ENCODE measurements at regions not wholly inside any gene's neighbourhood (a gene's known extent, or its start where the extent isn't known, plus 50 kb on each side); places are given as distances from the start of the nearest gene placed in this dataset.

DNA sequence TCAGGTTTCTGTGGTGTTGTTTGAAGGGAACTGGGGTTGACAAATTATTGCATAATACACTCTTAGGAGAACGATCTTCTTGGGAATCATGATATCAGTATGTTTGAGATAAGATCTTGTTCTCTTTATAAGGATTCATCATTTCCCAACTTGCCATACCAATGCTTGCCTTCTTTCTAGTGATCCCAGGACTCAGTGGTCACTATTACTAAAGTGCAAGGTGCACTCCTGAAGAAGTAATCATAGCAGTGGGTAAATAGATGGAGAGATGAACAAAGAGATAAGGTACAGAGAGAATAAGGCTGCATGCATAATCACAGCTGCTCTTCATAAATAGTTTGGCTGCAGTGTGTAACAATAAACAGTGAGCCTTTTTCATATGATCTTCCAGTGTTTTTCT lies 404.0 kb downstream of the DOK5 start:
- Histone ChIP-seq H3K23ac (ENCODE audit: low read length in 2 of 2) (no peak overlapping the region), H3K14ac (ENCODE audit: low read length in 2 of 2) (no peak overlapping the region), H3K4me1 (ENCODE audit: control insufficient read depth, insufficient read depth, low read depth, low read length) (no peaks in the 10 kb centered on the region), H3K27ac (ENCODE audit: low read length, poor library complexity, severe bottlenecking) (no peak overlapping the region), H2AK5ac (ENCODE audit: low read length, severe bottlenecking) (no peak overlapping the region), H2AFZ (ENCODE audit: low read depth, low read length) (no peak overlapping the region), H3K36me3 (ENCODE audit: control insufficient read depth in 1 of 2, insufficient read depth in 2 of 2, low read depth in 1 of 2, low read length in 2 of 2) (no peaks in the 10 kb centered on the region), H3K9me3 (ENCODE audit: control insufficient read depth, low read length) (peaks cover 3% of the 10 kb centered on the region), H2BK5ac (ENCODE audit: low read depth, low read length, poor library complexity, severe bottlenecking) (no peak overlapping the region), H2BK12ac (ENCODE audit: low read length in 2 of 2) (no peak overlapping the region), H4K91ac (ENCODE audit: low read length) (no peak overlapping the region), H3K9ac (ENCODE audit: low read length) (no peak overlapping the region), H3K79me1 (replicated peaks; ENCODE audit: low read length, poor library complexity, severe bottlenecking) (no peaks in the 10 kb centered on the region), H4K8ac (ENCODE audit: low read length) (no peak overlapping the region), H3K18ac (ENCODE audit: low read depth in 1 of 2, low read length in 2 of 2) (no peak overlapping the region), H3K4me2 (ENCODE audit: low read length, poor library complexity, severe bottlenecking) (no peak overlapping the region), H2BK120ac (ENCODE audit: low read depth, low read length) (no peak overlapping the region), H2BK15ac (ENCODE audit: low read depth, poor library complexity, severe bottlenecking) (no peak overlapping the region), H3K4me3 (ENCODE audit: insufficient read depth in 1 of 2, low read depth in 1 of 2, low read length in 2 of 2) (no peak overlapping the region), H3K27me3 (ENCODE audit: control insufficient read depth in 1 of 2, insufficient read depth in 1 of 2, low read length in 2 of 2) (no peaks in the 10 kb centered on the region), H3K4ac (ENCODE audit: low read depth in 1 of 2, low read length in 2 of 2) (no peak overlapping the region)
- WGBS = no CpG with 5 or more reads among the region's 1 CpG
- DNase-seq = no peak

DNA sequence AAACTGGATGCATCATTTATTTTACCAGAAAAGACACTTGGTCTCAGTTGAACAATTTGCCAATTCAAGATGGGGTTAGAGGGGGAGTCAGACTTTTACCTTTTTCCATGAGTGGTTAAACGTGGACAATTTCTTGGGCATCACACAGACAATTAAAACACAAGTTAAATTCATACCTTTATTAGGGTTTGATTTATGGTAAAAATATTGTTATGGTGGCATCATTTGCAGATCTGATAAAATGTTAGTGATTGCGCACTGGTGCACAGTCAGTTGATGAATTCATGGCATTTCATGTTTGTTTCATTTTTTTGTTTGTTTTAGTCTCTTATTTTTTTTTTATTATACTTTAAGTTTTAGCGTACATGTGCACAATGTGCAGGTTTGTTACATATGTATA lies 399.9 kb downstream of the DOK5 start:
- 60% methylated on average over 1 of the region's 3 CpGs for WGBS
- Histone ChIP-seq H3K9ac (ENCODE audit: low read length) (no peak overlapping the region), H3K79me1 (replicated peaks; ENCODE audit: low read length, poor library complexity, severe bottlenecking) (no peaks in the 10 kb centered on the region)

DNA sequence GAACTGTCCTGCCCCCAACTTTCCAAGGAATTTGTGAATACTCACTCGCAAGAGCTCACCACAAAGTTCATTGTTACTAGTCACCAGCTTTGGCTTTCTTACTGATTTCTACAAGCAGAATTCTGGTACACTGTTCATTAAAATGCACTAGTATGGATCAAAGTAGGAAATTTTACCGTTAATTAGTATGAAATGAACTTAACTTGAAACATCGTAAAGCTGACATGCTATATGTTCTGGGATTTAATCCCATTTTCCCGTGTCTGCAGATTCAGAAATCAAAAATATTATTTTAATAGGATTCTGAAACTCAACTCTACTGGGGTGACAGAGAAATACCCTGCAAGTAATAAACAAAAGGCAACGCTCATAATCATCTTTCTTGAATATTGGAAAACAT lies 399.3 kb downstream of the DOK5 start:
- Histone ChIP-seq H3K4me2 (ENCODE audit: low read length, poor library complexity, severe bottlenecking) (no peak overlapping the region), H3K14ac (ENCODE audit: low read length in 2 of 2) (no peak overlapping the region), H3K4ac (ENCODE audit: low read depth in 1 of 2, low read length in 2 of 2) (no peak overlapping the region), H3K4me1 (ENCODE audit: control insufficient read depth, insufficient read depth, low read depth, low read length) (no peaks in the 10 kb centered on the region), H3K4me3 (ENCODE audit: insufficient read depth in 1 of 2, low read depth in 1 of 2, low read length in 2 of 2) (no peak overlapping the region), H4K91ac (ENCODE audit: low read length) (no peak overlapping the region), H3K18ac (ENCODE audit: low read depth in 1 of 2, low read length in 2 of 2) (no peak overlapping the region), H2BK5ac (ENCODE audit: low read depth, low read length, poor library complexity, severe bottlenecking) (no peak overlapping the region), H4K8ac (ENCODE audit: low read length) (no peak overlapping the region), H2AFZ (ENCODE audit: low read depth, low read length) (no peak overlapping the region), H3K27ac (ENCODE audit: low read length, poor library complexity, severe bottlenecking) (no peak overlapping the region), H3K27me3 (ENCODE audit: control insufficient read depth in 1 of 2, insufficient read depth in 1 of 2, low read length in 2 of 2) (no peaks in the 10 kb centered on the region), H2AK5ac (ENCODE audit: low read length, severe bottlenecking) (no peak overlapping the region), H2BK15ac (ENCODE audit: low read depth, poor library complexity, severe bottlenecking) (no peak overlapping the region), H3K9ac (ENCODE audit: low read length) (no peak overlapping the region), H2BK12ac (ENCODE audit: low read length in 2 of 2) (no peak overlapping the region), H3K79me1 (replicated peaks; ENCODE audit: low read length, poor library complexity, severe bottlenecking) (no peaks in the 10 kb centered on the region), H3K23ac (ENCODE audit: low read length in 2 of 2) (no peak overlapping the region), H2BK120ac (ENCODE audit: low read depth, low read length) (no peak overlapping the region), H3K36me3 (ENCODE audit: control insufficient read depth in 1 of 2, insufficient read depth in 2 of 2, low read depth in 1 of 2, low read length in 2 of 2) (no peaks in the 10 kb centered on the region), H3K9me3 (ENCODE audit: control insufficient read depth, low read length) (peaks cover 3% of the 10 kb centered on the region)
- no peak for DNase-seq
- WGBS = no CpG with 5 or more reads among the region's 5 CpGs

More for the DNA sequence above, 399.9 kb downstream of the DOK5 start:
- Histone ChIP-seq H3K27me3 (ENCODE audit: control insufficient read depth in 1 of 2, insufficient read depth in 1 of 2, low read length in 2 of 2) (no peaks in the 10 kb centered on the region), H2BK12ac (ENCODE audit: low read length in 2 of 2) (no peak overlapping the region), H3K27ac (ENCODE audit: low read length, poor library complexity, severe bottlenecking) (no peak overlapping the region), H2BK15ac (ENCODE audit: low read depth, poor library complexity, severe bottlenecking) (no peak overlapping the region), H2AFZ (ENCODE audit: low read depth, low read length) (no peak overlapping the region), H3K23ac (ENCODE audit: low read length in 2 of 2) (no peak overlapping the region), H3K36me3 (ENCODE audit: control insufficient read depth in 1 of 2, insufficient read depth in 2 of 2, low read depth in 1 of 2, low read length in 2 of 2) (no peaks in the 10 kb centered on the region), H3K4ac (ENCODE audit: low read depth in 1 of 2, low read length in 2 of 2) (no peak overlapping the region), H2AK5ac (ENCODE audit: low read length, severe bottlenecking) (no peak overlapping the region), H3K14ac (ENCODE audit: low read length in 2 of 2) (no peak overlapping the region), H4K8ac (ENCODE audit: low read length) (no peak overlapping the region), H3K4me1 (ENCODE audit: control insufficient read depth, insufficient read depth, low read depth, low read length) (no peaks in the 10 kb centered on the region), H4K91ac (ENCODE audit: low read length) (no peak overlapping the region), H3K18ac (ENCODE audit: low read depth in 1 of 2, low read length in 2 of 2) (no peak overlapping the region), H2BK120ac (ENCODE audit: low read depth, low read length) (no peak overlapping the region), H3K4me3 (ENCODE audit: insufficient read depth in 1 of 2, low read depth in 1 of 2, low read length in 2 of 2) (no peak overlapping the region), H3K9me3 (ENCODE audit: control insufficient read depth, low read length) (peaks cover 3% of the 10 kb centered on the region), H3K4me2 (ENCODE audit: low read length, poor library complexity, severe bottlenecking) (no peak overlapping the region), H2BK5ac (ENCODE audit: low read depth, low read length, poor library complexity, severe bottlenecking) (no peak overlapping the region)
- no peak for DNase-seq

DNA sequence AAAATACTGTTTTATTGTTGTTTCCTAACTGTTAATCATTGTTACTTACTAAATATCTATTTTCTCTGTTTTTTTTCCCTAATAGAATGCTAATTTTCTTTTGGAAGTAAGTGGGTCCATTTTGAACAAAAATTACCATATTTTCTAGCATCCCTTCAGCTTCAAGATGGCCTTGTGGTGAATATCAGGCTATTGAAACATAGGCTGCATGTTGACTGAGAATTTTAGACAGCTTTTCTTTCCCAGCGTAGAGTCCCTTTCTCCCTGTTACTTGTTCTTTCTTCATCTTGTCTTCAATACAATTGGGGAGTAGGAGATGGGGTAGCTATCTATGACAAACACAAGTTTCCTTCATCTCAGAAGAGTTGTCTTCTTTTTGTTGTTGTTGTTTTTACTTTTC lies 397.0 kb downstream of the DOK5 start:
- no peak overlapping the region for H3K14ac ChIP-seq (ENCODE audit: low read length in 2 of 2)
- no peak overlapping the region for H2AK5ac ChIP-seq (ENCODE audit: low read length, severe bottlenecking)
- no peaks in the 10 kb centered on the region for H3K79me1 ChIP-seq (replicated peaks; ENCODE audit: low read length, poor library complexity, severe bottlenecking)
- H3K4me1 ChIP-seq (ENCODE audit: control insufficient read depth, insufficient read depth, low read depth, low read length) = no peaks in the 10 kb centered on the region
- no peak overlapping the region for H2AFZ ChIP-seq (ENCODE audit: low read depth, low read length)
- no peak overlapping the region for H3K4me3 ChIP-seq (ENCODE audit: insufficient read depth in 1 of 2, low read depth in 1 of 2, low read length in 2 of 2)
- H4K8ac ChIP-seq (ENCODE audit: low read length) = no peak overlapping the region
- DNase-seq = no peak
- H3K18ac ChIP-seq (ENCODE audit: low read depth in 1 of 2, low read length in 2 of 2) = no peak overlapping the region
- H3K27ac ChIP-seq (ENCODE audit: low read length, poor library complexity, severe bottlenecking) = no peak overlapping the region
- no peak overlapping the region for H3K4me2 ChIP-seq (ENCODE audit: low read length, poor library complexity, severe bottlenecking)
- no peak overlapping the region for H2BK5ac ChIP-seq (ENCODE audit: low read depth, low read length, poor library complexity, severe bottlenecking)
- no peaks in the 10 kb centered on the region for H3K9me3 ChIP-seq (ENCODE audit: control insufficient read depth, low read length)
- no peak overlapping the region for H2BK15ac ChIP-seq (ENCODE audit: low read depth, poor library complexity, severe bottlenecking)
- no CpG with 5 or more reads among the region's 1 CpG for WGBS
- H3K9ac ChIP-seq (ENCODE audit: low read length) = no peak overlapping the region
- H3K36me3 ChIP-seq (ENCODE audit: control insufficient read depth in 1 of 2, insufficient read depth in 2 of 2, low read depth in 1 of 2, low read length in 2 of 2) = no peaks in the 10 kb centered on the region
- H2BK12ac ChIP-seq (ENCODE audit: low read length in 2 of 2) = no peak overlapping the region
- no peak overlapping the region for H4K91ac ChIP-seq (ENCODE audit: low read length)
- no peak overlapping the region for H3K4ac ChIP-seq (ENCODE audit: low read depth in 1 of 2, low read length in 2 of 2)
- no peaks in the 10 kb centered on the region for H3K27me3 ChIP-seq (ENCODE audit: control insufficient read depth in 1 of 2, insufficient read depth in 1 of 2, low read length in 2 of 2)
- no peak overlapping the region for H3K23ac ChIP-seq (ENCODE audit: low read length in 2 of 2)
- no peak overlapping the region for H2BK120ac ChIP-seq (ENCODE audit: low read depth, low read length)

All from mesenchymal stem cell (in vitro differentiated cells and primary cell).